ENCODE measurements at regions not wholly inside any gene's neighbourhood (a gene's known extent, or its start where the extent isn't known, plus 50 kb on each side); places are given as distances from the start of the nearest gene placed in this dataset.

DNA sequence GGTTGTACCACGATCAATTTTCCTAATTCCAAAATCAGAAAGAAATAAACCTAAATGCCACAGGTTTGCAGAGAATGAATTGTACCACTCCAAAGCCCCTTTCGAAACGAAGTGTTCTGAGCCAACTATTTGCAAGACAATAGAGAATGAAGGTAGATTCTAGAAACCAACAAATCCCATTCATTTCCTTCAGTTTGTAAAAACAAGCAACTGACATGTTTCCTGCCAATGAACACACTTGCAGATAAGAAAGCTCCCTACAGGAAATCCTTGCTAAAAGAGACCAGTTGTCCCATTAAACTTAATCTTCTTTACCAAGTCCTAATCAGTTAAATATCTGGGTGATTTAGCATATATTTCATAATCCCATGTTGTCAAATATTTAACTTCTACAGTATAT is 198.4 kb upstream of the FOXN3 start:
- DNase-seq (ENCODE audit: low read depth) = no peak
- no peak for TF ChIP-seq CTCF (IDR thresholded peaks at IDR 0.05; ENCODE audit: low read depth, low read length, missing control alignments)
- H3K4me3 ChIP-seq (ENCODE audit: low read depth, low read length) = no peak overlapping the region
- in situ Hi-C loops (cut with HindIII; ENCODE audit: low sequenced_read_pairs) = no loop called here

GRCh38 chr14:89614009-89614691 is 197.1 kb upstream of the FOXN3 start:
- H3K4me3 ChIP-seq (ENCODE audit: low read depth, low read length) = no peak overlapping the region
- in situ Hi-C loops (cut with HindIII; ENCODE audit: low sequenced_read_pairs) = no loop called here
- TF ChIP-seq CTCF (IDR thresholded peaks at IDR 0.05; ENCODE audit: low read depth, low read length, missing control alignments) = no peak
- no peak for DNase-seq (ENCODE audit: low read depth)

GRCh38 chr14:89613260-89614008 is 196.4 kb upstream of the FOXN3 start:
- TF ChIP-seq CTCF (IDR thresholded peaks at IDR 0.05; ENCODE audit: low read depth, low read length, missing control alignments) = no peak
- DNase-seq (ENCODE audit: low read depth) = no peak
- H3K4me3 ChIP-seq (ENCODE audit: low read depth, low read length) = no peak overlapping the region
- in situ Hi-C loops (cut with HindIII; ENCODE audit: low sequenced_read_pairs) = no loop called here

DNA sequence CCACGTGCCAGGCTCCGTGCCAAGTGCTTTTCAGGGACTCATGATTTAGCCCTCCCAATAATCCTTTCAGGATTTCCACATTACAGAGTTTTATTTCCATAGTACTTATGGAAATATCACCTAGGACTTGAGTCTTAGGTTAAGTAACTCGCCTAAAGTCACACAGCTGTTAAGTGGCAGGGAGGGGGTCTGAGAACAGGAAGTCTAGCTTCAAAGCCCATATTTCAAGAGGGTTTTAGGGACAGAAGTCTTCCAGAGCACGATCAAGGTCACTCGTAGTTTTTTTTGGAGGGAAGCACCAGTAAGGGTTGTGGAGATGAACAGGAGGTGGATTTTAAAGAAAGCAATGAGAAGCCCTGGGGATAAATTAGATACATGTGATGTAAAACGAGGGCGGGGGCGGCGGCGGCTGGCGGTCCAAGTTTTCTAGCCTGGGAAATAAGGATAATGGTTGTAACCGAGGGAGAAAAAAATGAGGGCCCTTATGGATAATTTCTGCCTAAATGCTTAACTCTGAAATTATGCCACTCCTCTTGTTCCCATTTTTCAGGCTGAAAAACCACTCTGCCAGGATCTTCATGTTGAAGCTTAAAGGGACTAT is 192.6 kb upstream of the FOXN3 start:
- DNase-seq (ENCODE audit: low read depth) = no peak
- in situ Hi-C loops (cut with HindIII; ENCODE audit: low sequenced_read_pairs) = no loop called here
- no peak for TF ChIP-seq CTCF (IDR thresholded peaks at IDR 0.05; ENCODE audit: low read depth, low read length, missing control alignments)
- H3K4me3 ChIP-seq (ENCODE audit: low read depth, low read length) = no peak overlapping the region

DNA sequence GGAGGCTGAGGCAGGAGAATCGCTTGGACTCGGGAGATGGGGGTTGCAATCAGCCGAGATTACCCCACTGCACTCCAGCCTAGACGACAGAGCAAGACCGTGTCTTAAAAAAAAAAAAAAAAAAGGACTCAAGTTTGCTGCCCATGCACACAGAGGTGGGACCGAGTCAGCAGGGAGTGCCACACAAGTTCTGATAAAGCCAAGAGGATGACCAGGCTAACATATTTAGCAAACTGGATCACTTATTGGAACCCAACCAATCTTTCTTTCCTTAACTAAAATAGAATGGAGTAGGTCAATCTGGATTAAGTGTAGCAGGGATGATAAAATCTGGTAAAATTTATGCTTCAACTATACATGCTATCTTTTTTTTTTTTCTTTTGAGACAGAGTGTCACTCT is 190.4 kb upstream of the FOXN3 start:
- in situ Hi-C loops (cut with HindIII; ENCODE audit: low sequenced_read_pairs) = no loop called here
- DNase-seq (ENCODE audit: low read depth) = no peak
- no peak overlapping the region for H3K4me3 ChIP-seq (ENCODE audit: low read depth, low read length)
- no peak for TF ChIP-seq CTCF (IDR thresholded peaks at IDR 0.05; ENCODE audit: low read depth, low read length, missing control alignments)

- in situ Hi-C loops (cut with HindIII; ENCODE audit: low sequenced_read_pairs) = no loop called here
- no peak overlapping the region for H3K4me3 ChIP-seq (ENCODE audit: low read depth, low read length)
- no peak for TF ChIP-seq CTCF (IDR thresholded peaks at IDR 0.05; ENCODE audit: low read depth, low read length, missing control alignments)
- DNase-seq (ENCODE audit: low read depth) = no peak
Observed at GRCh38 chr14:89603938-89604480, 187.0 kb upstream of the FOXN3 start.
